WTC11 (cell line): ENCODE measurements at regions not wholly inside any gene's neighbourhood (a gene's known extent, or its start where the extent isn't known, plus 50 kb on each side); places are given as distances from the start of the nearest gene placed in this dataset.

Source experiments
- ATAC-seq: fragments of 200-7000 bp; cut with Tn5 transposase; 2 replicates; pipeline ENCODE4 v1.10.0; 2021; ENCODE audit warnings: mild to moderate bottlenecking, moderate library complexity
- CTCF ChIA-PET: fragments of 300-600 bp; sonication (Branson Sonifier 250); formaldehyde crosslinking; loops from one replicate; lab custom pipeline; 2021; ENCODE audit warnings: antibody characterized with exemption; lab: Charles Lee
- POLR2A ChIA-PET: fragments of 350-600 bp; sonication (Branson Sonifier 250); formaldehyde crosslinking; loops from one replicate; lab custom pipeline; 2021; ENCODE audit warnings: antibody characterized with exemption; lab: Charles Lee
- DNase-seq: peaks from one replicate; pipeline ENCODE4 v3.0.0; 2021; ENCODE audit warnings: low spot score
- H3K27ac Mint-ChIP-seq: 2 replicates; pipeline ENCODE4 v1.8.0; 2021; ENCODE audit warnings: mixed read lengths
- H3K27me3 Mint-ChIP-seq: 2 replicates; pipeline ENCODE4 v1.8.0; 2021; ENCODE audit warnings: low read depth, mild to moderate bottlenecking, moderate library complexity, mixed read lengths
- H3K36me3 Mint-ChIP-seq: 2 replicates; pipeline ENCODE4 v1.8.0; 2021; ENCODE audit warnings: mixed read lengths
- H3K4me1 Mint-ChIP-seq: 2 replicates; pipeline ENCODE4 v1.8.0; 2022; ENCODE audit warnings: mixed read lengths
- H3K4me3 Mint-ChIP-seq: 2 replicates; pipeline ENCODE4 v1.8.0; 2021; ENCODE audit warnings: mild to moderate bottlenecking, moderate library complexity, mixed read lengths
- H3K9me3 Mint-ChIP-seq: 2 replicates; pipeline ENCODE4 v1.8.0; 2021; ENCODE audit warnings: mixed read lengths
- ATF6 ChIP-seq: sonication (generic); formaldehyde crosslinking; IDR thresholded peaks from 2 replicates; pipeline ENCODE4 v1.8.1; 2023; ENCODE audit warnings: mild to moderate bottlenecking, missing genetic modification reagents
- ESRRA ChIP-seq: sonication (generic); formaldehyde crosslinking; IDR thresholded peaks from 2 replicates; pipeline ENCODE4 v1.8.1; 2022; ENCODE audit warnings: mild to moderate bottlenecking, missing genetic modification reagents, borderline replicate concordance
- FOXK1 ChIP-seq: sonication (generic); formaldehyde crosslinking; IDR thresholded peaks from 2 replicates; pipeline ENCODE4 v1.8.0; 2022; ENCODE audit warnings: mild to moderate bottlenecking, moderate library complexity, missing genetic modification reagents
- GRHL2 ChIP-seq: fragments of 250-450 bp; sonication (Bioruptor Pico); IDR thresholded peaks from 2 replicates; pipeline ENCODE4 v1.8.0; 2022; ENCODE audit warnings: mild to moderate bottlenecking, moderate library complexity; ENCODE audit not compliant: insufficient replicate concordance, severe bottlenecking
- RELA ChIP-seq: sonication (generic); formaldehyde crosslinking; IDR thresholded peaks from 2 replicates; pipeline ENCODE4 v1.8.1; 2022; ENCODE audit warnings: missing genetic modification reagents, mild to moderate bottlenecking, borderline replicate concordance
- TCF7 ChIP-seq: sonication (generic); formaldehyde crosslinking; IDR thresholded peaks from 2 replicates; pipeline ENCODE4 v1.8.0; 2022; ENCODE audit warnings: mild to moderate bottlenecking, low read depth, missing genetic modification reagents, moderate library complexity
- ZNF232 ChIP-seq: sonication (generic); formaldehyde crosslinking; IDR thresholded peaks from 2 replicates; pipeline ENCODE4 v1.8.0; 2022; ENCODE audit warnings: mild to moderate bottlenecking, missing genetic modification reagents
- ZNF425 ChIP-seq: fragments of 250-450 bp; sonication (Bioruptor Pico); conservative IDR thresholded peaks from 2 replicates; pipeline ENCODE4 v1.9.0; 2021; ENCODE audit warnings: mild to moderate bottlenecking
- TF ChIP-seq, protein P1 (sequence below): sonication (generic); formaldehyde crosslinking; IDR thresholded peaks from 2 replicates; pipeline ENCODE4 v1.8.1; 2022; ENCODE audit warnings: mild to moderate bottlenecking, missing genetic modification reagents, moderate library complexity, borderline replicate concordance
- TF ChIP-seq, protein P2 (sequence below): fragments of 250-450 bp; sonication (Bioruptor Pico); IDR thresholded peaks from 2 replicates; pipeline ENCODE4 v1.9.0; 2021; ENCODE audit warnings: mild to moderate bottlenecking
- TF ChIP-seq, protein P3 (sequence below): sonication (generic); formaldehyde crosslinking; IDR thresholded peaks from 2 replicates; pipeline ENCODE4 v1.8.0; 2023; ENCODE audit warnings: missing genetic modification reagents, mild to moderate bottlenecking, borderline replicate concordance

GRCh38 chr11:70540196-70540595 lies 141.9 kb downstream of the CTTN start (continued):
- no peak for TF ChIP-seq ZNF425 (CRISPR knock-in tag)
- TF ChIP-seq, protein P1, sequence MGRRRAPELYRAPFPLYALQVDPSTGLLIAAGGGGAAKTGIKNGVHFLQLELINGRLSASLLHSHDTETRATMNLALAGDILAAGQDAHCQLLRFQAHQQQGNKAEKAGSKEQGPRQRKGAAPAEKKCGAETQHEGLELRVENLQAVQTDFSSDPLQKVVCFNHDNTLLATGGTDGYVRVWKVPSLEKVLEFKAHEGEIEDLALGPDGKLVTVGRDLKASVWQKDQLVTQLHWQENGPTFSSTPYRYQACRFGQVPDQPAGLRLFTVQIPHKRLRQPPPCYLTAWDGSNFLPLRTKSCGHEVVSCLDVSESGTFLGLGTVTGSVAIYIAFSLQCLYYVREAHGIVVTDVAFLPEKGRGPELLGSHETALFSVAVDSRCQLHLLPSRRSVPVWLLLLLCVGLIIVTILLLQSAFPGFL (CRISPR knock-in tag) = no peak
- no peak for TF ChIP-seq GRHL2 (CRISPR knock-in tag)
- TF ChIP-seq ESRRA (CRISPR knock-in tag) = no peak
- no peak for TF ChIP-seq TCF7 (CRISPR knock-in tag)
- TF ChIP-seq FOXK1 (CRISPR knock-in tag) = no peak
- TF ChIP-seq, protein P2, sequence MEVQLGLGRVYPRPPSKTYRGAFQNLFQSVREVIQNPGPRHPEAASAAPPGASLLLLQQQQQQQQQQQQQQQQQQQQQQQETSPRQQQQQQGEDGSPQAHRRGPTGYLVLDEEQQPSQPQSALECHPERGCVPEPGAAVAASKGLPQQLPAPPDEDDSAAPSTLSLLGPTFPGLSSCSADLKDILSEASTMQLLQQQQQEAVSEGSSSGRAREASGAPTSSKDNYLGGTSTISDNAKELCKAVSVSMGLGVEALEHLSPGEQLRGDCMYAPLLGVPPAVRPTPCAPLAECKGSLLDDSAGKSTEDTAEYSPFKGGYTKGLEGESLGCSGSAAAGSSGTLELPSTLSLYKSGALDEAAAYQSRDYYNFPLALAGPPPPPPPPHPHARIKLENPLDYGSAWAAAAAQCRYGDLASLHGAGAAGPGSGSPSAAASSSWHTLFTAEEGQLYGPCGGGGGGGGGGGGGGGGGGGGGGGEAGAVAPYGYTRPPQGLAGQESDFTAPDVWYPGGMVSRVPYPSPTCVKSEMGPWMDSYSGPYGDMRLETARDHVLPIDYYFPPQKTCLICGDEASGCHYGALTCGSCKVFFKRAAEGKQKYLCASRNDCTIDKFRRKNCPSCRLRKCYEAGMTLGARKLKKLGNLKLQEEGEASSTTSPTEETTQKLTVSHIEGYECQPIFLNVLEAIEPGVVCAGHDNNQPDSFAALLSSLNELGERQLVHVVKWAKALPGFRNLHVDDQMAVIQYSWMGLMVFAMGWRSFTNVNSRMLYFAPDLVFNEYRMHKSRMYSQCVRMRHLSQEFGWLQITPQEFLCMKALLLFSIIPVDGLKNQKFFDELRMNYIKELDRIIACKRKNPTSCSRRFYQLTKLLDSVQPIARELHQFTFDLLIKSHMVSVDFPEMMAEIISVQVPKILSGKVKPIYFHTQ (CRISPR knock-in tag) = no peak
- no peak for TF ChIP-seq RELA
- no peak for TF ChIP-seq ZNF232 (CRISPR knock-in tag)
- TF ChIP-seq, protein P3, sequence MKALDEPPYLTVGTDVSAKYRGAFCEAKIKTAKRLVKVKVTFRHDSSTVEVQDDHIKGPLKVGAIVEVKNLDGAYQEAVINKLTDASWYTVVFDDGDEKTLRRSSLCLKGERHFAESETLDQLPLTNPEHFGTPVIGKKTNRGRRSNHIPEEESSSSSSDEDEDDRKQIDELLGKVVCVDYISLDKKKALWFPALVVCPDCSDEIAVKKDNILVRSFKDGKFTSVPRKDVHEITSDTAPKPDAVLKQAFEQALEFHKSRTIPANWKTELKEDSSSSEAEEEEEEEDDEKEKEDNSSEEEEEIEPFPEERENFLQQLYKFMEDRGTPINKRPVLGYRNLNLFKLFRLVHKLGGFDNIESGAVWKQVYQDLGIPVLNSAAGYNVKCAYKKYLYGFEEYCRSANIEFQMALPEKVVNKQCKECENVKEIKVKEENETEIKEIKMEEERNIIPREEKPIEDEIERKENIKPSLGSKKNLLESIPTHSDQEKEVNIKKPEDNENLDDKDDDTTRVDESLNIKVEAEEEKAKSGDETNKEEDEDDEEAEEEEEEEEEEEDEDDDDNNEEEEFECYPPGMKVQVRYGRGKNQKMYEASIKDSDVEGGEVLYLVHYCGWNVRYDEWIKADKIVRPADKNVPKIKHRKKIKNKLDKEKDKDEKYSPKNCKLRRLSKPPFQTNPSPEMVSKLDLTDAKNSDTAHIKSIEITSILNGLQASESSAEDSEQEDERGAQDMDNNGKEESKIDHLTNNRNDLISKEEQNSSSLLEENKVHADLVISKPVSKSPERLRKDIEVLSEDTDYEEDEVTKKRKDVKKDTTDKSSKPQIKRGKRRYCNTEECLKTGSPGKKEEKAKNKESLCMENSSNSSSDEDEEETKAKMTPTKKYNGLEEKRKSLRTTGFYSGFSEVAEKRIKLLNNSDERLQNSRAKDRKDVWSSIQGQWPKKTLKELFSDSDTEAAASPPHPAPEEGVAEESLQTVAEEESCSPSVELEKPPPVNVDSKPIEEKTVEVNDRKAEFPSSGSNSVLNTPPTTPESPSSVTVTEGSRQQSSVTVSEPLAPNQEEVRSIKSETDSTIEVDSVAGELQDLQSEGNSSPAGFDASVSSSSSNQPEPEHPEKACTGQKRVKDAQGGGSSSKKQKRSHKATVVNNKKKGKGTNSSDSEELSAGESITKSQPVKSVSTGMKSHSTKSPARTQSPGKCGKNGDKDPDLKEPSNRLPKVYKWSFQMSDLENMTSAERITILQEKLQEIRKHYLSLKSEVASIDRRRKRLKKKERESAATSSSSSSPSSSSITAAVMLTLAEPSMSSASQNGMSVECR = no peak

GRCh38 chr11:70541176-70541575 lies 142.8 kb downstream of the CTTN start:
- Mint-ChIP-seq H3K9me3 (no peaks in the 10 kb centered on the region), H3K36me3 (no peaks in the 10 kb centered on the region), H3K4me3 (no peak overlapping the region), H3K4me1 (peaks cover 12% of the 10 kb centered on the region), H3K27ac (no peak overlapping the region), H3K27me3 (no peaks in the 10 kb centered on the region)
- ATAC-seq (no peak), DNase-seq (no peak)
- CTCF ChIA-PET = interaction anchor here (0.7 to 1.3 kb wide), 2 partner anchors 30 to 70 kb away, joined by 3 to 5 read pairs; no protein-coding TSS in a partner anchor
- POLR2A ChIA-PET = no interaction called here
- TF ChIP-seq ZNF425 (CRISPR knock-in tag) (no peak), ATF6 (CRISPR knock-in tag) (no peak)
